Umbilical cord (tissue), 1 donor: ENCODE measurements at regions not wholly inside any gene's neighbourhood (a gene's known extent, or its start where the extent isn't known, plus 50 kb on each side); places are given as distances from the start of the nearest gene placed in this dataset.
"Not testable (repeated sequence)": the region's sequence is repeated elsewhere in the genome, so short reads cannot be mapped to it uniquely, and the experiment has no call there.

Source experiments
- DNase-seq: peaks from one replicate; pipeline ENCODE4 v3.0.0-alpha.2; 2015; ENCODE audit warnings: low spot score

GRCh38 chr14:106234525-106235254 lies 708.3 kb downstream of the TMEM121 start:
- not testable (repeated sequence) for DNase-seq

GRCh38 chr14:106235356-106236159 lies 709.2 kb downstream of the TMEM121 start:
- DNase-seq = no peak

- no peak for DNase-seq
These were observed 722.2 kb downstream of the TMEM121 start for GRCh38 chr14:106248321-106249192.

- not testable (repeated sequence) for DNase-seq
These were observed 727.6 kb downstream of the TMEM121 start for GRCh38 chr14:106253995-106254394.

GRCh38 chr14:106257569-106257994 lies 731.2 kb downstream of the TMEM121 start:
- DNase-seq = not testable (repeated sequence)

- DNase-seq = no peak
These were observed 741.8 kb downstream of the TMEM121 start for GRCh38 chr14:106268013-106268727.

GRCh38 chr14:106269029-106269428 lies 742.6 kb downstream of the TMEM121 start:
- DNase-seq = no peak

GRCh38 chr14:106269451-106270204 lies 743.2 kb downstream of the TMEM121 start:
- DNase-seq = no peak

- not testable (repeated sequence) for DNase-seq
These were observed 744.2 kb downstream of the TMEM121 start for GRCh38 chr14:106270476-106271121.

GRCh38 chr14:106276326-106277267 lies 750.2 kb downstream of the TMEM121 start:
- DNase-seq = no peak

GRCh38 chr14:106277503-106277902 lies 751.1 kb downstream of the TMEM121 start:
- no peak for DNase-seq

GRCh38 chr14:106280876-106281275 lies 754.5 kb downstream of the TMEM121 start:
- no peak for DNase-seq

GRCh38 chr14:106286697-106287290 lies 760.4 kb downstream of the TMEM121 start:
- DNase-seq = no peak

GRCh38 chr14:106287506-106287905 lies 761.1 kb downstream of the TMEM121 start:
- no peak for DNase-seq

GRCh38 chr14:106291626-106292025 lies 765.2 kb downstream of the TMEM121 start:
- no peak for DNase-seq

- DNase-seq = no peak
These were observed 767.9 kb downstream of the TMEM121 start for GRCh38 chr14:106294324-106294723.

- DNase-seq = not testable (repeated sequence)
These were observed 774.6 kb downstream of the TMEM121 start for GRCh38 chr14:106300951-106301510.

GRCh38 chr14:106301609-106302008 lies 775.2 kb downstream of the TMEM121 start:
- not testable (repeated sequence) for DNase-seq
